GM23338 (cell line): ENCODE measurements at regions not wholly inside any gene's neighbourhood (a gene's known extent, or its start where the extent isn't known, plus 50 kb on each side); places are given as distances from the start of the nearest gene placed in this dataset.

Experiments used
- ATAC-seq: fragments of 200-7000 bp; cut with Tn5 transposase; 3 replicates; pipeline ENCODE4 v1.9.1; 2020
- DNase-seq: peaks from one replicate; pipeline ENCODE4 v3.0.0-alpha.2; 2015; ENCODE audit warnings: low spot score
- H2AFZ ChIP-seq: fragments of 200-600 bp; sonication (generic); 2 replicates; pipeline ENCODE4 v1.8.0; 2016; ENCODE audit warnings: antibody characterized with exemption, mild to moderate bottlenecking, moderate library complexity
- H3F3A ChIP-seq: fragments of 200-600 bp; sonication (generic); replicated peaks from 2 replicates; pipeline ENCODE4 v1.8.0; 2017; ENCODE audit warnings: antibody characterized with exemption, mixed run types, low read depth
- H3K27ac ChIP-seq: fragments of 200-600 bp; sonication (generic); 2 replicates; pipeline ENCODE4 v1.6.1; 2016; ENCODE audit warnings: low read depth
- H3K27me3 ChIP-seq: fragments of 200-600 bp; sonication (generic); 2 replicates; pipeline ENCODE4 v1.8.0; 2016; ENCODE audit warnings: mild to moderate bottlenecking, mixed run types, moderate library complexity; ENCODE audit not compliant: insufficient read depth
- H3K36me3 ChIP-seq: fragments of 200-600 bp; sonication (generic); 2 replicates; pipeline ENCODE4 v1.8.0; 2016; ENCODE audit warnings: mild to moderate bottlenecking; ENCODE audit not compliant: insufficient read depth
- H3K4me1 ChIP-seq: fragments of 200-600 bp; sonication (generic); 2 replicates; pipeline ENCODE4 v1.8.0; 2016; ENCODE audit warnings: mild to moderate bottlenecking, moderate library complexity; ENCODE audit not compliant: insufficient read depth
- H3K4me2 ChIP-seq: fragments of 200-600 bp; sonication (generic); 2 replicates; pipeline ENCODE4 v1.7.1; 2017; ENCODE audit warnings: mixed run types
- H3K4me3 ChIP-seq: fragments of 200-600 bp; sonication (generic); 2 replicates; pipeline ENCODE4 v1.6.1; 2016; ENCODE audit warnings: mixed run types
- H3K79me2 ChIP-seq: fragments of 200-600 bp; sonication (generic); replicated peaks from 2 replicates; pipeline ENCODE4 v1.8.0; 2017; ENCODE audit warnings: mild to moderate bottlenecking; ENCODE audit not compliant: insufficient read depth
- H3K9me2 ChIP-seq: fragments of 200-600 bp; sonication (generic); 2 replicates; pipeline ENCODE4 v1.8.0; 2017; ENCODE audit not compliant: insufficient read depth
- H4K20me1 ChIP-seq: fragments of 200-600 bp; sonication (generic); replicated peaks from 2 replicates; pipeline ENCODE4 v1.8.0; 2017; ENCODE audit warnings: mild to moderate bottlenecking; ENCODE audit not compliant: insufficient read depth
- H3K27ac Mint-ChIP-seq: 2 replicates; pipeline ENCODE4 v1.8.0; 2020; ENCODE audit warnings: inconsistent platforms, mild to moderate bottlenecking, moderate library complexity, mixed read lengths
- H3K27me3 Mint-ChIP-seq: 3 replicates; pipeline ENCODE4 v1.8.0; 2022; ENCODE audit warnings: low read depth, mild to moderate bottlenecking, moderate library complexity, mixed read lengths, inconsistent platforms; ENCODE audit not compliant: insufficient read depth, poor library complexity
- H3K36me3 Mint-ChIP-seq: 3 replicates; pipeline ENCODE4 v1.8.0; 2021; ENCODE audit warnings: low read depth, mild to moderate bottlenecking, inconsistent platforms, moderate library complexity, mixed read lengths
- H3K4me1 Mint-ChIP-seq: 3 replicates; pipeline ENCODE4 v1.8.0; 2020; ENCODE audit warnings: mild to moderate bottlenecking, inconsistent platforms, mixed read lengths
- H3K4me3 Mint-ChIP-seq: 3 replicates; pipeline ENCODE4 v1.8.0; 2021; ENCODE audit warnings: moderate library complexity, mild to moderate bottlenecking, inconsistent platforms, mixed read lengths
- H3K9me3 Mint-ChIP-seq: 3 replicates; pipeline ENCODE4 v1.8.0; 2020; ENCODE audit warnings: moderate library complexity, mild to moderate bottlenecking, inconsistent platforms, mixed read lengths
- CREB1 ChIP-seq: fragments of 250-450 bp; sonication (Bioruptor Pico); IDR thresholded peaks from 2 replicates; pipeline ENCODE4 v1.5.0; 2020; ENCODE audit warnings: low read depth, mild to moderate bottlenecking, moderate library complexity
- EZH2 ChIP-seq: fragments of 200-600 bp; sonication (generic); IDR thresholded peaks from one replicate; pipeline ENCODE4 v1.8.0; 2017; ENCODE audit warnings: antibody characterized with exemption, mild to moderate bottlenecking, low read depth; ENCODE audit not compliant: unreplicated experiment
- EZH2phosphoT487 ChIP-seq: fragments of 200-600 bp; sonication (generic); IDR thresholded peaks from one replicate; pipeline ENCODE4 v1.8.1; 2018; ENCODE audit warnings: antibody characterized with exemption; ENCODE audit not compliant: unreplicated experiment
- JUNB ChIP-seq: IDR thresholded peaks from one replicate; pipeline ENCODE4 v1.6.1; 2016; ENCODE audit warnings: antibody characterized with exemption; ENCODE audit not compliant: unreplicated experiment
- NANOG ChIP-seq: IDR thresholded peaks from 2 replicates; pipeline ENCODE4 v1.6.1; 2016; ENCODE audit warnings: antibody characterized with exemption, borderline replicate concordance
- POLR2AphosphoS5 ChIP-seq: IDR thresholded peaks from 2 replicates; pipeline ENCODE4 v1.6.1; 2016; ENCODE audit warnings: antibody characterized with exemption, low read depth
- STAT1 ChIP-seq: IDR thresholded peaks from one replicate; pipeline ENCODE4 v1.6.1; 2016; ENCODE audit warnings: antibody characterized with exemption; ENCODE audit not compliant: unreplicated experiment
- ZNF114 ChIP-seq: fragments of 250-450 bp; sonication (Bioruptor Pico); IDR thresholded peaks from 2 replicates; pipeline ENCODE4 v1.5.0; 2020; ENCODE audit warnings: mild to moderate bottlenecking, moderate library complexity
- ZNF331 ChIP-seq: fragments of 250-450 bp; sonication (Bioruptor Pico); IDR thresholded peaks from 2 replicates; pipeline ENCODE4 v1.5.0; 2020; ENCODE audit warnings: low read depth, mild to moderate bottlenecking, moderate library complexity
- TF ChIP-seq, protein P1 (sequence below): fragments of 250-450 bp; sonication (Bioruptor Pico); IDR thresholded peaks from 2 replicates; pipeline ENCODE4 v1.5.0; 2020; ENCODE audit warnings: mild to moderate bottlenecking, moderate library complexity
- TF ChIP-seq, protein P2 (sequence below): IDR thresholded peaks from one replicate; pipeline ENCODE4 v1.6.1; 2018; ENCODE audit warnings: antibody characterized with exemption; ENCODE audit not compliant: unreplicated experiment
- TF ChIP-seq, protein P3 (sequence below): IDR thresholded peaks from 2 replicates; pipeline ENCODE4 v1.6.1; 2016; ENCODE audit warnings: antibody characterized with exemption
- TF ChIP-seq, protein P4 (sequence below), 2 experiments: fragments of 200-600 bp in 1 of 2; sonication (generic) in 1 of 2; conservative IDR thresholded peaks; 2 replicates each; pipeline versions ENCODE4 v1.5.1 to v1.6.1; 2016 to 2017; ENCODE audit warnings: antibody characterized with exemption in 2 of 2, low read depth in 2 of 2, mild to moderate bottlenecking in 2 of 2, moderate library complexity in 1 of 2

DNA sequence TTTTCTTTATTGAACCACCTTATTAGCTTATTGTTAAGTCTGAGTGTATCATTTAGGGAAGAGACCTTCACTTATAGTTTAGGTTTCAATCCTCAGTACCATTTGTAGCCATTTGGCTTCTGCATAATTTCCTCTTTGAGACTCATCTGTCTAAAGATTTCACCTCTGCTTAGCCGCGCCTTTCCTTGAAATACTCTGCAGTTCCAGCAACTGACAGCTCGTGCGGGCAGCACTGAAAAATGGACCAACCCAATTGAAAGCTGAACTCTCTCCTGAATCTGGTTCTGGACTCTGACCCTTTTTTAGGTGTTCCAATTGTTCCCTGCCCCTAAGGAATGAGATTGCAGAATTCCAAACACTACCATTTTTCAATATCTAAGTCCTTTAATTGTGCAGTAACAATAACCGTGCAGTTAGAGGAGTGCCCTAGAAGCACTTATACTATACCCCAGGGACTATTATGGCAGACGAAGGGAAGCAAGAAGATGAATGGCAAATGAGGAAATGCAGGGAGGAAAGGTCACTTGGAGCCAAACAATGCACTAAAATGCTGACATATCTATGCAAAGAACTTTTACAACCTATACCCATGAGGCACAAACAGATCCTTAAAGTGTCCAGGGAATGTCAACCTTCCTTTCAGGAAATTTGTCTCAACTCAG is 50.1 kb upstream of the PDE4D start:
- DNase-seq (no peak), ATAC-seq (no peak)
- Histone ChIP-seq H3K36me3 (no peaks in the 10 kb centered on the region), H3K9me2 (peaks cover 6% of the 10 kb centered on the region; the same call in 1 of the 2 replicates), H3K27me3 (no peaks in the 10 kb centered on the region), H3K27ac (no peak overlapping the region), H4K20me1 (no peaks in the 10 kb centered on the region), H2AFZ (0 out of 2 replicates have a peak overlapping the region, but pooled peaks have one; percentile 7), H3F3A (no peaks in the 10 kb centered on the region), H3K4me3 (no peak overlapping the region), H3K79me2 (no peaks in the 10 kb centered on the region), H3K4me2 (no peak overlapping the region), H3K4me1 (0 out of 2 replicates have a peak, but pooled peaks cover 5% of the 10 kb centered on the region)
- no peaks in the 10 kb centered on the region for H3K27me3 Mint-ChIP-seq
- TF ChIP-seq JUNB: no peak
- TF ChIP-seq, protein P1, sequence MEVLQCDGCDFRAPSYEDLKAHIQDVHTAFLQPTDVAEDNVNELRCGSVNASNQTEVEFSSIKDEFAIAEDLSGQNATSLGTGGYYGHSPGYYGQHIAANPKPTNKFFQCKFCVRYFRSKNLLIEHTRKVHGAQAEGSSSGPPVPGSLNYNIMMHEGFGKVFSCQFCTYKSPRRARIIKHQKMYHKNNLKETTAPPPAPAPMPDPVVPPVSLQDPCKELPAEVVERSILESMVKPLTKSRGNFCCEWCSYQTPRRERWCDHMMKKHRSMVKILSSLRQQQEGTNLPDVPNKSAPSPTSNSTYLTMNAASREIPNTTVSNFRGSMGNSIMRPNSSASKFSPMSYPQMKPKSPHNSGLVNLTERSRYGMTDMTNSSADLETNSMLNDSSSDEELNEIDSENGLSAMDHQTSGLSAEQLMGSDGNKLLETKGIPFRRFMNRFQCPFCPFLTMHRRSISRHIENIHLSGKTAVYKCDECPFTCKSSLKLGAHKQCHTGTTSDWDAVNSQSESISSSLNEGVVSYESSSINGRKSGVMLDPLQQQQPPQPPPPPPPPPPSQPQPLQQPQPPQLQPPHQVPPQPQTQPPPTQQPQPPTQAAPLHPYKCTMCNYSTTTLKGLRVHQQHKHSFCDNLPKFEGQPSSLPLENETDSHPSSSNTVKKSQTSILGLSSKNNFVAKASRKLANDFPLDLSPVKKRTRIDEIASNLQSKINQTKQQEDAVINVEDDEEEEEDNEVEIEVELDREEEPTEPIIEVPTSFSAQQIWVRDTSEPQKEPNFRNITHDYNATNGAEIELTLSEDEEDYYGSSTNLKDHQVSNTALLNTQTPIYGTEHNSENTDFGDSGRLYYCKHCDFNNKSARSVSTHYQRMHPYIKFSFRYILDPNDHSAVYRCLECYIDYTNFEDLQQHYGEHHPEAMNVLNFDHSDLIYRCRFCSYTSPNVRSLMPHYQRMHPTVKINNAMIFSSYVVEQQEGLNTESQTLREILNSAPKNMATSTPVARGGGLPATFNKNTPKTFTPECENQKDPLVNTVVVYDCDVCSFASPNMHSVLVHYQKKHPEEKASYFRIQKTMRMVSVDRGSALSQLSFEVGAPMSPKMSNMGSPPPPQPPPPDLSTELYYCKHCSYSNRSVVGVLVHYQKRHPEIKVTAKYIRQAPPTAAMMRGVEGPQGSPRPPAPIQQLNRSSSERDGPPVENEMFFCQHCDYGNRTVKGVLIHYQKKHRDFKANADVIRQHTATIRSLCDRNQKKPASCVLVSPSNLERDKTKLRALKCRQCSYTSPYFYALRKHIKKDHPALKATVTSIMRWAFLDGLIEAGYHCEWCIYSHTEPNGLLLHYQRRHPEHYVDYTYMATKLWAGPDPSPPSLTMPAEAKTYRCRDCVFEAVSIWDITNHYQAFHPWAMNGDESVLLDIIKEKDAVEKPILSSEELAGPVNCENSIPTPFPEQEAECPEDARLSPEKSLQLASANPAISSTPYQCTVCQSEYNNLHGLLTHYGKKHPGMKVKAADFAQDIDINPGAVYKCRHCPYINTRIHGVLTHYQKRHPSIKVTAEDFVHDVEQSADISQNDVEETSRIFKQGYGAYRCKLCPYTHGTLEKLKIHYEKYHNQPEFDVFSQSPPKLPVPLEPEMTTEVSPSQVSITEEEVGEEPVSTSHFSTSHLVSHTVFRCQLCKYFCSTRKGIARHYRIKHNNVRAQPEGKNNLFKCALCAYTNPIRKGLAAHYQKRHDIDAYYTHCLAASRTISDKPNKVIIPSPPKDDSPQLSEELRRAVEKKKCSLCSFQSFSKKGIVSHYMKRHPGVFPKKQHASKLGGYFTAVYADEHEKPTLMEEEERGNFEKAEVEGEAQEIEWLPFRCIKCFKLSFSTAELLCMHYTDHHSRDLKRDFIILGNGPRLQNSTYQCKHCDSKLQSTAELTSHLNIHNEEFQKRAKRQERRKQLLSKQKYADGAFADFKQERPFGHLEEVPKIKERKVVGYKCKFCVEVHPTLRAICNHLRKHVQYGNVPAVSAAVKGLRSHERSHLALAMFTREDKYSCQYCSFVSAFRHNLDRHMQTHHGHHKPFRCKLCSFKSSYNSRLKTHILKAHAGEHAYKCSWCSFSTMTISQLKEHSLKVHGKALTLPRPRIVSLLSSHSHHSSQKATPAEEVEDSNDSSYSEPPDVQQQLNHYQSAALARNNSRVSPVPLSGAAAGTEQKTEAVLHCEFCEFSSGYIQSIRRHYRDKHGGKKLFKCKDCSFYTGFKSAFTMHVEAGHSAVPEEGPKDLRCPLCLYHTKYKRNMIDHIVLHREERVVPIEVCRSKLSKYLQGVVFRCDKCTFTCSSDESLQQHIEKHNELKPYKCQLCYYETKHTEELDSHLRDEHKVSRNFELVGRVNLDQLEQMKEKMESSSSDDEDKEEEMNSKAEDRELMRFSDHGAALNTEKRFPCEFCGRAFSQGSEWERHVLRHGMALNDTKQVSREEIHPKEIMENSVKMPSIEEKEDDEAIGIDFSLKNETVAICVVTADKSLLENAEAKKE (CRISPR knock-in tag): no peak
- TF ChIP-seq EZH2: no peak
- no peak for TF ChIP-seq ZNF114 (CRISPR knock-in tag)
- no peak for TF ChIP-seq POLR2AphosphoS5
- TF ChIP-seq NANOG: no peak
- no peak for TF ChIP-seq CREB1 (CRISPR knock-in tag)
- TF ChIP-seq, protein P2, sequence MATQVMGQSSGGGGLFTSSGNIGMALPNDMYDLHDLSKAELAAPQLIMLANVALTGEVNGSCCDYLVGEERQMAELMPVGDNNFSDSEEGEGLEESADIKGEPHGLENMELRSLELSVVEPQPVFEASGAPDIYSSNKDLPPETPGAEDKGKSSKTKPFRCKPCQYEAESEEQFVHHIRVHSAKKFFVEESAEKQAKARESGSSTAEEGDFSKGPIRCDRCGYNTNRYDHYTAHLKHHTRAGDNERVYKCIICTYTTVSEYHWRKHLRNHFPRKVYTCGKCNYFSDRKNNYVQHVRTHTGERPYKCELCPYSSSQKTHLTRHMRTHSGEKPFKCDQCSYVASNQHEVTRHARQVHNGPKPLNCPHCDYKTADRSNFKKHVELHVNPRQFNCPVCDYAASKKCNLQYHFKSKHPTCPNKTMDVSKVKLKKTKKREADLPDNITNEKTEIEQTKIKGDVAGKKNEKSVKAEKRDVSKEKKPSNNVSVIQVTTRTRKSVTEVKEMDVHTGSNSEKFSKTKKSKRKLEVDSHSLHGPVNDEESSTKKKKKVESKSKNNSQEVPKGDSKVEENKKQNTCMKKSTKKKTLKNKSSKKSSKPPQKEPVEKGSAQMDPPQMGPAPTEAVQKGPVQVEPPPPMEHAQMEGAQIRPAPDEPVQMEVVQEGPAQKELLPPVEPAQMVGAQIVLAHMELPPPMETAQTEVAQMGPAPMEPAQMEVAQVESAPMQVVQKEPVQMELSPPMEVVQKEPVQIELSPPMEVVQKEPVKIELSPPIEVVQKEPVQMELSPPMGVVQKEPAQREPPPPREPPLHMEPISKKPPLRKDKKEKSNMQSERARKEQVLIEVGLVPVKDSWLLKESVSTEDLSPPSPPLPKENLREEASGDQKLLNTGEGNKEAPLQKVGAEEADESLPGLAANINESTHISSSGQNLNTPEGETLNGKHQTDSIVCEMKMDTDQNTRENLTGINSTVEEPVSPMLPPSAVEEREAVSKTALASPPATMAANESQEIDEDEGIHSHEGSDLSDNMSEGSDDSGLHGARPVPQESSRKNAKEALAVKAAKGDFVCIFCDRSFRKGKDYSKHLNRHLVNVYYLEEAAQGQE: no peak
- TF ChIP-seq, protein P3, sequence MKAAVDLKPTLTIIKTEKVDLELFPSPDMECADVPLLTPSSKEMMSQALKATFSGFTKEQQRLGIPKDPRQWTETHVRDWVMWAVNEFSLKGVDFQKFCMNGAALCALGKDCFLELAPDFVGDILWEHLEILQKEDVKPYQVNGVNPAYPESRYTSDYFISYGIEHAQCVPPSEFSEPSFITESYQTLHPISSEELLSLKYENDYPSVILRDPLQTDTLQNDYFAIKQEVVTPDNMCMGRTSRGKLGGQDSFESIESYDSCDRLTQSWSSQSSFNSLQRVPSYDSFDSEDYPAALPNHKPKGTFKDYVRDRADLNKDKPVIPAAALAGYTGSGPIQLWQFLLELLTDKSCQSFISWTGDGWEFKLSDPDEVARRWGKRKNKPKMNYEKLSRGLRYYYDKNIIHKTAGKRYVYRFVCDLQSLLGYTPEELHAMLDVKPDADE: no peak
- TF ChIP-seq ZNF331 (CRISPR knock-in tag): no peak
- no peak for TF ChIP-seq STAT1
- TF ChIP-seq EZH2phosphoT487: no peak
- TF ChIP-seq, protein P4, sequence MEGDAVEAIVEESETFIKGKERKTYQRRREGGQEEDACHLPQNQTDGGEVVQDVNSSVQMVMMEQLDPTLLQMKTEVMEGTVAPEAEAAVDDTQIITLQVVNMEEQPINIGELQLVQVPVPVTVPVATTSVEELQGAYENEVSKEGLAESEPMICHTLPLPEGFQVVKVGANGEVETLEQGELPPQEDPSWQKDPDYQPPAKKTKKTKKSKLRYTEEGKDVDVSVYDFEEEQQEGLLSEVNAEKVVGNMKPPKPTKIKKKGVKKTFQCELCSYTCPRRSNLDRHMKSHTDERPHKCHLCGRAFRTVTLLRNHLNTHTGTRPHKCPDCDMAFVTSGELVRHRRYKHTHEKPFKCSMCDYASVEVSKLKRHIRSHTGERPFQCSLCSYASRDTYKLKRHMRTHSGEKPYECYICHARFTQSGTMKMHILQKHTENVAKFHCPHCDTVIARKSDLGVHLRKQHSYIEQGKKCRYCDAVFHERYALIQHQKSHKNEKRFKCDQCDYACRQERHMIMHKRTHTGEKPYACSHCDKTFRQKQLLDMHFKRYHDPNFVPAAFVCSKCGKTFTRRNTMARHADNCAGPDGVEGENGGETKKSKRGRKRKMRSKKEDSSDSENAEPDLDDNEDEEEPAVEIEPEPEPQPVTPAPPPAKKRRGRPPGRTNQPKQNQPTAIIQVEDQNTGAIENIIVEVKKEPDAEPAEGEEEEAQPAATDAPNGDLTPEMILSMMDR (conservative IDR thresholded peaks at IDR 0.05; ENCODE audit: low read depth in 2 of 2): no peak
- H3K36me3 Mint-ChIP-seq: no peaks in the 10 kb centered on the region
- H3K4me3 Mint-ChIP-seq: no peak overlapping the region
- no peaks in the 10 kb centered on the region for H3K9me3 Mint-ChIP-seq
- H3K4me1 Mint-ChIP-seq: peaks cover 16% of the 10 kb centered on the region; the same call in 2 of the 3 replicates
- H3K27ac Mint-ChIP-seq: no peak overlapping the region
